ENCODE measurements at regions not wholly inside any gene's neighbourhood (a gene's known extent, or its start where the extent isn't known, plus 50 kb on each side); places are given as distances from the start of the nearest gene placed in this dataset.

GRCh38 chr11:29783506-29783905 lies 233.3 kb downstream of the KCNA4 start:
- in situ Hi-C loops (cut with HindIII; ENCODE audit: low pct_unique_long_range_greater_than_20kb, low sequenced_read_pairs) = no loop called here
- DNase-seq (ENCODE audit: low read depth, low spot score) (no peak), ATAC-seq (no peak)
- H3K9me3 ChIP-seq (ENCODE audit: control insufficient read depth, insufficient read depth, low read depth, low read length) = no peaks in the 10 kb centered on the region
- intact Hi-C loops (cut with micrococcal nuclease; ENCODE audit: unreplicated experiment) = no loop called here
- H3K4me1 ChIP-seq (ENCODE audit: control insufficient read depth, insufficient read depth, low read length) = no peaks in the 10 kb centered on the region
- H3K27ac ChIP-seq (ENCODE audit: low read length) = no peak overlapping the region
- ChIA-PET POLR2A (no interaction called here), CTCF (no interaction called here)
- H3K27me3 ChIP-seq (ENCODE audit: control insufficient read depth, insufficient read depth, low read length) = no peaks in the 10 kb centered on the region
- TF ChIP-seq TCF7L2 (IDR thresholded peaks at IDR 0.05; ENCODE audit: low read depth, low read length) = no peak
- TF ChIP-seq CTCF (IDR thresholded peaks at IDR 0.05) = no peak
- no peak overlapping the region for H3K4me3 ChIP-seq (ENCODE audit: low read depth in 2 of 2, low read length in 2 of 2)
- no TSS peak for BruUV-seq (replicated peaks)
- H3K36me3 ChIP-seq (ENCODE audit: control insufficient read depth, insufficient read depth, low read length) = no peaks in the 10 kb centered on the region

GRCh38 chr11:29782447-29782846 lies 234.4 kb downstream of the KCNA4 start:
- no peaks in the 10 kb centered on the region for H3K4me1 ChIP-seq (ENCODE audit: control insufficient read depth, insufficient read depth, low read length)
- H3K27me3 ChIP-seq (ENCODE audit: control insufficient read depth, insufficient read depth, low read length) = no peaks in the 10 kb centered on the region
- intact Hi-C loops (cut with micrococcal nuclease; ENCODE audit: unreplicated experiment) = no loop called here
- ATAC-seq (no peak), DNase-seq (ENCODE audit: low read depth, low spot score) (no peak)
- H3K9me3 ChIP-seq (ENCODE audit: control insufficient read depth, insufficient read depth, low read depth, low read length) = no peaks in the 10 kb centered on the region
- no TSS peak for BruUV-seq (replicated peaks)
- ChIA-PET POLR2A (no interaction called here), CTCF (no interaction called here)
- H3K36me3 ChIP-seq (ENCODE audit: control insufficient read depth, insufficient read depth, low read length) = no peaks in the 10 kb centered on the region
- in situ Hi-C loops (cut with HindIII; ENCODE audit: low pct_unique_long_range_greater_than_20kb, low sequenced_read_pairs) = no loop called here
- H3K27ac ChIP-seq (ENCODE audit: low read length) = no peak overlapping the region
- no peak for TF ChIP-seq SIN3A (IDR thresholded peaks at IDR 0.05; ENCODE audit: borderline replicate concordance, insufficient read depth, low read depth, low read length)
- no peak for TF ChIP-seq POLR2AphosphoS5 (IDR thresholded peaks at IDR 0.05; ENCODE audit: low read depth, low read length)
- no peak for TF ChIP-seq CTCF (IDR thresholded peaks at IDR 0.05)
- TF ChIP-seq TCF7L2 (IDR thresholded peaks at IDR 0.05; ENCODE audit: low read depth, low read length) = no peak
- TF ChIP-seq, protein P1, sequence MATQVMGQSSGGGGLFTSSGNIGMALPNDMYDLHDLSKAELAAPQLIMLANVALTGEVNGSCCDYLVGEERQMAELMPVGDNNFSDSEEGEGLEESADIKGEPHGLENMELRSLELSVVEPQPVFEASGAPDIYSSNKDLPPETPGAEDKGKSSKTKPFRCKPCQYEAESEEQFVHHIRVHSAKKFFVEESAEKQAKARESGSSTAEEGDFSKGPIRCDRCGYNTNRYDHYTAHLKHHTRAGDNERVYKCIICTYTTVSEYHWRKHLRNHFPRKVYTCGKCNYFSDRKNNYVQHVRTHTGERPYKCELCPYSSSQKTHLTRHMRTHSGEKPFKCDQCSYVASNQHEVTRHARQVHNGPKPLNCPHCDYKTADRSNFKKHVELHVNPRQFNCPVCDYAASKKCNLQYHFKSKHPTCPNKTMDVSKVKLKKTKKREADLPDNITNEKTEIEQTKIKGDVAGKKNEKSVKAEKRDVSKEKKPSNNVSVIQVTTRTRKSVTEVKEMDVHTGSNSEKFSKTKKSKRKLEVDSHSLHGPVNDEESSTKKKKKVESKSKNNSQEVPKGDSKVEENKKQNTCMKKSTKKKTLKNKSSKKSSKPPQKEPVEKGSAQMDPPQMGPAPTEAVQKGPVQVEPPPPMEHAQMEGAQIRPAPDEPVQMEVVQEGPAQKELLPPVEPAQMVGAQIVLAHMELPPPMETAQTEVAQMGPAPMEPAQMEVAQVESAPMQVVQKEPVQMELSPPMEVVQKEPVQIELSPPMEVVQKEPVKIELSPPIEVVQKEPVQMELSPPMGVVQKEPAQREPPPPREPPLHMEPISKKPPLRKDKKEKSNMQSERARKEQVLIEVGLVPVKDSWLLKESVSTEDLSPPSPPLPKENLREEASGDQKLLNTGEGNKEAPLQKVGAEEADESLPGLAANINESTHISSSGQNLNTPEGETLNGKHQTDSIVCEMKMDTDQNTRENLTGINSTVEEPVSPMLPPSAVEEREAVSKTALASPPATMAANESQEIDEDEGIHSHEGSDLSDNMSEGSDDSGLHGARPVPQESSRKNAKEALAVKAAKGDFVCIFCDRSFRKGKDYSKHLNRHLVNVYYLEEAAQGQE (IDR thresholded peaks at IDR 0.05; ENCODE audit: insufficient read depth in 1 of 2, low read depth in 2 of 2, low read length in 1 of 2) = no peak
- no peak overlapping the region for H3K4me3 ChIP-seq (ENCODE audit: low read depth in 2 of 2, low read length in 2 of 2)

GRCh38 chr11:29781268-29781667 lies 235.6 kb downstream of the KCNA4 start:
- TF ChIP-seq CTCF (IDR thresholded peaks at IDR 0.05) (no peak), SIN3A (IDR thresholded peaks at IDR 0.05; ENCODE audit: borderline replicate concordance, insufficient read depth, low read depth, low read length) (no peak)
- TF ChIP-seq, protein P1 (IDR thresholded peaks at IDR 0.05; ENCODE audit: insufficient read depth in 1 of 2, low read depth in 2 of 2, low read length in 1 of 2) = no peak
- intact Hi-C loops (cut with micrococcal nuclease; ENCODE audit: unreplicated experiment) (no loop called here), in situ Hi-C loops (cut with HindIII; ENCODE audit: low pct_unique_long_range_greater_than_20kb, low sequenced_read_pairs) (no loop called here)
- DNase-seq (ENCODE audit: low read depth, low spot score) (no peak), ATAC-seq (no peak)
- POLR2A ChIA-PET = no interaction called here
- BruUV-seq (replicated peaks) = no TSS peak
- no peak overlapping the region for H3K27ac ChIP-seq (ENCODE audit: low read length)
- no peaks in the 10 kb centered on the region for H3K36me3 ChIP-seq (ENCODE audit: control insufficient read depth, insufficient read depth, low read length)
- H3K4me1 ChIP-seq (ENCODE audit: control insufficient read depth, insufficient read depth, low read length) = no peaks in the 10 kb centered on the region
- CTCF ChIA-PET = no interaction called here
- H3K9me3 ChIP-seq (ENCODE audit: control insufficient read depth, insufficient read depth, low read depth, low read length) = no peaks in the 10 kb centered on the region
- no peaks in the 10 kb centered on the region for H3K27me3 ChIP-seq (ENCODE audit: control insufficient read depth, insufficient read depth, low read length)
- no peak overlapping the region for H3K4me3 ChIP-seq (ENCODE audit: low read depth in 2 of 2, low read length in 2 of 2)
